ENCODE measurements at regions not wholly inside any gene's neighbourhood (a gene's known extent, or its start where the extent isn't known, plus 50 kb on each side); places are given as distances from the start of the nearest gene placed in this dataset.

DNA sequence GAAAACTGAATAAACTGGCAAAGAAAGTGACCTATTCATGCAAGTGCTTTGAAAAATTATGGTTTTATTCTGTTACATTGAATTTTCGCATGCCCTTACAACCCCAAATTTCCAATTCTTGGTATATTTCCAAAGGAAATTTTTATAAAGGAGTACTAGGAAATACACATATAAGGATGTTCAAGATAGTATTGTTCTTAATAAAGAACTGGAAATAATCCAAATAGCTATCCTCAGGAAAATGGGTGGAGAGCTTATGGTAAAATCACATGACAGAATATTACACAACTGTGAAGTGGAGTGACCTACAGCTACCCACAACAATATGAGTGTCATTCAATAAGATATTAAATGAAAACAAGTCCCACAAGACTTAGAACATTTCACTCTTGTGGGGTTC lies 138.9 kb upstream of the BMPER start:
- TF ChIP-seq, protein P1, sequence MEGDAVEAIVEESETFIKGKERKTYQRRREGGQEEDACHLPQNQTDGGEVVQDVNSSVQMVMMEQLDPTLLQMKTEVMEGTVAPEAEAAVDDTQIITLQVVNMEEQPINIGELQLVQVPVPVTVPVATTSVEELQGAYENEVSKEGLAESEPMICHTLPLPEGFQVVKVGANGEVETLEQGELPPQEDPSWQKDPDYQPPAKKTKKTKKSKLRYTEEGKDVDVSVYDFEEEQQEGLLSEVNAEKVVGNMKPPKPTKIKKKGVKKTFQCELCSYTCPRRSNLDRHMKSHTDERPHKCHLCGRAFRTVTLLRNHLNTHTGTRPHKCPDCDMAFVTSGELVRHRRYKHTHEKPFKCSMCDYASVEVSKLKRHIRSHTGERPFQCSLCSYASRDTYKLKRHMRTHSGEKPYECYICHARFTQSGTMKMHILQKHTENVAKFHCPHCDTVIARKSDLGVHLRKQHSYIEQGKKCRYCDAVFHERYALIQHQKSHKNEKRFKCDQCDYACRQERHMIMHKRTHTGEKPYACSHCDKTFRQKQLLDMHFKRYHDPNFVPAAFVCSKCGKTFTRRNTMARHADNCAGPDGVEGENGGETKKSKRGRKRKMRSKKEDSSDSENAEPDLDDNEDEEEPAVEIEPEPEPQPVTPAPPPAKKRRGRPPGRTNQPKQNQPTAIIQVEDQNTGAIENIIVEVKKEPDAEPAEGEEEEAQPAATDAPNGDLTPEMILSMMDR (optimal IDR thresholded peaks at IDR 0.05 in 1 of 3, IDR thresholded peaks at IDR 0.05 in 1 of 3, conservative IDR thresholded peaks at IDR 0.05 in 1 of 3; ENCODE audit: extremely low read depth in 1 of 3, insufficient read depth in 2 of 3, low read length in 3 of 3): no peak
- no peak for TF ChIP-seq EZH2 (IDR thresholded peaks at IDR 0.05; ENCODE audit: low read length)

All from keratinocyte (primary cell).